Thyroid gland (tissue), 4 donors: ENCODE measurements at regions not wholly inside any gene's neighbourhood (a gene's known extent, or its start where the extent isn't known, plus 50 kb on each side); places are given as distances from the start of the nearest gene placed in this dataset.

Experiments
- CTCF ChIP-seq, 6 experiments: fragments of 200-600 bp in 3 of 6; fragments of 450-650 bp in 3 of 6; sonication (generic) in 3 of 6; IDR thresholded peaks; one replicate each; pipeline ENCODE4 v1.5.1; 2016 to 2019; ENCODE audit warnings: antibody characterized with exemption in 6 of 6, mild to moderate bottlenecking in 2 of 6, inconsistent platforms in 1 of 6, moderate library complexity in 1 of 6
- POLR2A ChIP-seq, 2 donors: fragments of 450-650 bp; IDR thresholded peaks; one replicate each; pipeline ENCODE4 v1.6.1; 2017; ENCODE audit warnings: antibody characterized with exemption in 2 of 2, mild to moderate bottlenecking in 2 of 2, moderate library complexity in 1 of 2

- TF ChIP-seq CTCF (IDR thresholded peaks at IDR 0.05) (no peak), POLR2A (IDR thresholded peaks at IDR 0.05) (no peak)
Observed at GRCh38 chrX:111040377-111041017, 55.5 kb upstream of the PAK3 start.
